Neural progenitor cell (in vitro differentiated cells): ENCODE measurements at regions not wholly inside any gene's neighbourhood (a gene's known extent, or its start where the extent isn't known, plus 50 kb on each side); places are given as distances from the start of the nearest gene placed in this dataset.

Experiments used
- DNase-seq: peaks from one replicate; pipeline ENCODE4 v3.0.0-alpha.2; 2016; ENCODE audit warnings: low spot score
- H2AFZ ChIP-seq: fragments of 200-600 bp; sonication (generic); replicated peaks from 2 replicates; pipeline ENCODE4 v1.6.1; 2016; ENCODE audit warnings: antibody characterized with exemption
- H3F3A ChIP-seq: fragments of 200-600 bp; sonication (generic); 2 replicates; pipeline ENCODE4 v1.6.1; 2016; ENCODE audit warnings: antibody characterized with exemption, low read depth
- H3K27ac ChIP-seq: fragments of 200-600 bp; sonication (generic); 2 replicates; pipeline ENCODE4 v1.5.1; 2016; ENCODE audit warnings: mild to moderate bottlenecking
- H3K27me3 ChIP-seq: fragments of 200-600 bp; sonication (generic); 2 replicates; pipeline ENCODE4 v1.6.1; 2016; ENCODE audit warnings: mild to moderate bottlenecking, moderate library complexity
- H3K36me3 ChIP-seq: fragments of 200-600 bp; sonication (generic); 2 replicates; pipeline ENCODE4 v1.5.1; 2016
- H3K4me1 ChIP-seq: fragments of 200-600 bp; sonication (generic); 2 replicates; pipeline ENCODE4 v1.6.1; 2016; ENCODE audit warnings: mixed run types
- H3K4me2 ChIP-seq: fragments of 200-600 bp; sonication (generic); 2 replicates; pipeline ENCODE4 v1.6.1; 2016
- H3K4me3 ChIP-seq: fragments of 200-600 bp; sonication (generic); 2 replicates; pipeline ENCODE4 v1.5.1; 2016
- H3K79me2 ChIP-seq: fragments of 200-600 bp; sonication (generic); 2 replicates; pipeline ENCODE4 v1.6.1; 2016; ENCODE audit warnings: low read depth
- H3K9ac ChIP-seq: fragments of 200-600 bp; sonication (generic); 2 replicates; pipeline ENCODE4 v1.6.1; 2016
- H3K9me3 ChIP-seq: fragments of 200-600 bp; sonication (generic); 2 replicates; pipeline ENCODE4 v1.5.1; 2016; ENCODE audit warnings: low read depth
- H4K20me1 ChIP-seq: fragments of 200-600 bp; sonication (generic); 2 replicates; pipeline ENCODE4 v1.6.1; 2016; ENCODE audit warnings: low read depth
- H3K27ac Mint-ChIP-seq: 3 replicates; pipeline ENCODE4 v1.8.0; 2021; ENCODE audit warnings: mixed read lengths
- H3K27me3 Mint-ChIP-seq: 2 replicates; pipeline ENCODE4 v1.8.0; 2022; ENCODE audit warnings: low read depth, mild to moderate bottlenecking, inconsistent platforms, moderate library complexity, mixed read lengths; ENCODE audit not compliant: insufficient read depth
- H3K36me3 Mint-ChIP-seq: 3 replicates; pipeline ENCODE4 v1.8.0; 2021; ENCODE audit warnings: mixed read lengths
- H3K4me1 Mint-ChIP-seq: 3 replicates; pipeline ENCODE4 v1.8.0; 2021; ENCODE audit warnings: mixed read lengths
- H3K4me3 Mint-ChIP-seq: 3 replicates; pipeline ENCODE4 v1.8.0; 2021; ENCODE audit warnings: mild to moderate bottlenecking, moderate library complexity, mixed read lengths
- H3K9me3 Mint-ChIP-seq: 3 replicates; pipeline ENCODE4 v1.8.0; 2020; ENCODE audit warnings: mixed read lengths
- EZH2 ChIP-seq: fragments of 200-600 bp; sonication (generic); IDR thresholded peaks from 2 replicates; pipeline ENCODE4 v1.6.1; 2017; ENCODE audit warnings: antibody characterized with exemption, mild to moderate bottlenecking, moderate library complexity
- EZH2phosphoT487 ChIP-seq: fragments of 200-600 bp; sonication (generic); IDR thresholded peaks from 2 replicates; pipeline ENCODE4 v1.6.1; 2017; ENCODE audit warnings: antibody characterized with exemption
- TF ChIP-seq, protein P1 (sequence below): fragments of 200-600 bp; sonication (generic); IDR thresholded peaks from 2 replicates; pipeline ENCODE4 v1.5.1; 2017; ENCODE audit warnings: antibody characterized with exemption, mild to moderate bottlenecking

DNA sequence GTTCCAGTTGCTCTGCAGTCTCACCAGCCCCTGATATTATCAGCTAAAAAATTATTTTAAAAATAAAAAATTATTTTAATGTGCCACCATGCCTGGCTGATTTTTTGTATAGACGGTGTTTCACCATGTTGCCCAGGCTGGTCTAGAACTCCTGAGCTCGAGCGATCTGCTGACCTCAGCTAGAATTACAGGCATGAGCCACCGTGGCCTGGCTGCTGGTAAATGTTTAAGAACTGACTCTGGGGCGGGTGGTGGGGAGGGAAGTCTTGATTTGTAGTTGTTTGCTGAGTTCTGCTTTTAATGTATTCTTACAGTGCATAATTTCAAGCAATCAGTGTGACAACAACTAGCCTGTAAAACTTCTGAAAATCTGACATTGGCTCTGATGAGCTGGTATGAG, 120.9 kb upstream of the PLET1 start:
- H3K9me3 Mint-ChIP-seq, result peaks cover 2% of the 10 kb centered on the region
- Histone ChIP-seq H3K4me2 (no peak overlapping the region), H3K4me3 (no peak overlapping the region), H3K36me3 (peaks cover 3% of the 10 kb centered on the region), H3K79me2 (no peaks in the 10 kb centered on the region), H3K9ac (no peak overlapping the region), H4K20me1 (no peaks in the 10 kb centered on the region), H3K27me3 (no peaks in the 10 kb centered on the region), H3K9me3 (no peaks in the 10 kb centered on the region), H3K27ac (no peak overlapping the region), H3K4me1 (no peaks in the 10 kb centered on the region), H3F3A (no peaks in the 10 kb centered on the region), H2AFZ (no peak overlapping the region)
- no peak overlapping the region for H3K27ac Mint-ChIP-seq
- DNase-seq, result no peak
- no peaks in the 10 kb centered on the region for H3K27me3 Mint-ChIP-seq
- no peak overlapping the region for H3K4me3 Mint-ChIP-seq
- TF ChIP-seq EZH2, result no peak
- TF ChIP-seq EZH2phosphoT487, result no peak
- TF ChIP-seq, protein P1, sequence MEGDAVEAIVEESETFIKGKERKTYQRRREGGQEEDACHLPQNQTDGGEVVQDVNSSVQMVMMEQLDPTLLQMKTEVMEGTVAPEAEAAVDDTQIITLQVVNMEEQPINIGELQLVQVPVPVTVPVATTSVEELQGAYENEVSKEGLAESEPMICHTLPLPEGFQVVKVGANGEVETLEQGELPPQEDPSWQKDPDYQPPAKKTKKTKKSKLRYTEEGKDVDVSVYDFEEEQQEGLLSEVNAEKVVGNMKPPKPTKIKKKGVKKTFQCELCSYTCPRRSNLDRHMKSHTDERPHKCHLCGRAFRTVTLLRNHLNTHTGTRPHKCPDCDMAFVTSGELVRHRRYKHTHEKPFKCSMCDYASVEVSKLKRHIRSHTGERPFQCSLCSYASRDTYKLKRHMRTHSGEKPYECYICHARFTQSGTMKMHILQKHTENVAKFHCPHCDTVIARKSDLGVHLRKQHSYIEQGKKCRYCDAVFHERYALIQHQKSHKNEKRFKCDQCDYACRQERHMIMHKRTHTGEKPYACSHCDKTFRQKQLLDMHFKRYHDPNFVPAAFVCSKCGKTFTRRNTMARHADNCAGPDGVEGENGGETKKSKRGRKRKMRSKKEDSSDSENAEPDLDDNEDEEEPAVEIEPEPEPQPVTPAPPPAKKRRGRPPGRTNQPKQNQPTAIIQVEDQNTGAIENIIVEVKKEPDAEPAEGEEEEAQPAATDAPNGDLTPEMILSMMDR, result no peak
- H3K4me1 Mint-ChIP-seq, result no peaks in the 10 kb centered on the region
- no peaks in the 10 kb centered on the region for H3K36me3 Mint-ChIP-seq

DNA sequence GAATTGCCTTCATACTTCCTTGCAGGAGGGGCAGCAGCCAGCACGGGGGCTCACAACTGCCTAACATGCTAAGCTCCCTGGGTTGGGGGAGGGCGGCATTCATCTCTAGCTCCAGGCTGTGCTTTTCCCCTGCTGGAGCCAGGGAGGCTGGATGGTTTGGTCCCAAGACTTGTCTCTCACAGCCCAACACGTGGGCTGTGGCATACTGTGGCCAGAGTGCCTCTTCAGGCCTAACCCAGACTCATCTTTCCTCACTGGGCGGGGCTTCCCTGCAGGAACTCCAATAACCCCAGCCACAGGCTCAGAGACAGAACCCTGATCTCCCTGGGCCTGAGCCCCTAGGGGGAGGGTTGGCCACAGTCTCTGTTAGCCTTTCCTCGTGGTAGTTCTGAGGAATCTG, 121.9 kb upstream of the PLET1 start:
- H3F3A ChIP-seq, result no peaks in the 10 kb centered on the region
- H3K27ac Mint-ChIP-seq, result no peak overlapping the region
- H3K27ac ChIP-seq, result no peak overlapping the region
- peaks cover 6% of the 10 kb centered on the region for H3K9me3 Mint-ChIP-seq
- H3K27me3 Mint-ChIP-seq, result no peaks in the 10 kb centered on the region
- no peaks in the 10 kb centered on the region for H3K36me3 Mint-ChIP-seq
- no peaks in the 10 kb centered on the region for H3K27me3 ChIP-seq
- no peak overlapping the region for H3K4me2 ChIP-seq
- no peak for TF ChIP-seq EZH2phosphoT487
- no peak for TF ChIP-seq EZH2
- TF ChIP-seq, protein P1, result no peak
- H3K9ac ChIP-seq, result no peak overlapping the region
- H3K4me3 ChIP-seq, result no peak overlapping the region
- no peaks in the 10 kb centered on the region for H3K79me2 ChIP-seq
- no peak overlapping the region for H2AFZ ChIP-seq
- no peak overlapping the region for H3K4me3 Mint-ChIP-seq
- peaks cover 3% of the 10 kb centered on the region for H3K36me3 ChIP-seq
- no peaks in the 10 kb centered on the region for H4K20me1 ChIP-seq
- no peaks in the 10 kb centered on the region for H3K9me3 ChIP-seq
- no peaks in the 10 kb centered on the region for H3K4me1 ChIP-seq
- no peak for DNase-seq
- no peaks in the 10 kb centered on the region for H3K4me1 Mint-ChIP-seq

DNA sequence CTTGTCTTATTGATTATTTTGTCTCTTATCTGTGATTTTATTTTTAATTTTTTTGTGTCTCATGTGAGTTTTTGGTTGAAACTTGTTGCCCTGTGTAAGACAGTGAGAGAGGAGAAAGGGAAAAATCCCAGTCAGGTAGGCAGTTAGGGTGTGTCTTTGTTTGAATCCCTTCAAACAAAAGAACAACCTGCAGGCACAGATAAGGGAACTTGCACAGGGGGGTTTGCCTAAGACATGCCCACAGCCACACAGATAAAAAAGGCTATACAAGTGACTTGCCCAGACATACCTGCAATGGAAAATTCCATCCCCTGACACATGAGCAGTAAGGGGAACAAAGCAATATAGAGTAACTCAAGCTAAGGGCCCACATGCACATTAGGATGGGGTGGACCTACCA, 127.8 kb upstream of the PLET1 start:
- Mint-ChIP-seq H3K4me1 (peaks cover 13% of the 10 kb centered on the region), H3K9me3 (peaks cover 16% of the 10 kb centered on the region), H3K27ac (no peak overlapping the region), H3K27me3 (no peaks in the 10 kb centered on the region), H3K4me3 (no peak overlapping the region), H3K36me3 (no peaks in the 10 kb centered on the region)
- H3K36me3 ChIP-seq, result peaks cover 3% of the 10 kb centered on the region
- H3K4me1 ChIP-seq, result no peaks in the 10 kb centered on the region
- no peak overlapping the region for H3K27ac ChIP-seq
- H3K9me3 ChIP-seq, result no peaks in the 10 kb centered on the region
- H4K20me1 ChIP-seq, result no peaks in the 10 kb centered on the region
- no peaks in the 10 kb centered on the region for H3K27me3 ChIP-seq
- no peak overlapping the region for H3K4me3 ChIP-seq
- no peaks in the 10 kb centered on the region for H3K79me2 ChIP-seq
- no peak overlapping the region for H3K4me2 ChIP-seq
- no peak overlapping the region for H3K9ac ChIP-seq
- TF ChIP-seq EZH2 (no peak), EZH2phosphoT487 (no peak)
- TF ChIP-seq, protein P1, result no peak
- no peak for DNase-seq
- no peaks in the 10 kb centered on the region for H3F3A ChIP-seq
- no peak overlapping the region for H2AFZ ChIP-seq
